Tibial nerve (tissue), 4 donors: ENCODE measurements at regions not wholly inside any gene's neighbourhood (a gene's known extent, or its start where the extent isn't known, plus 50 kb on each side); places are given as distances from the start of the nearest gene placed in this dataset.

Experiments
- DNase-seq, 2 donors: peaks; one replicate each; pipeline ENCODE4 v3.0.0-alpha.2; 2019; ENCODE audit warnings: low spot score in 2 of 2
- H3K27ac ChIP-seq, 4 donors: fragments of 200-600 bp; sonication (generic) in 3 of 4; one replicate each; pipeline ENCODE4 v1.5.1; 2017 to 2019; ENCODE audit warnings: mild to moderate bottlenecking in 1 of 4
- H3K27me3 ChIP-seq, 2 donors: fragments of 200-600 bp; sonication (generic) in 1 of 2; one replicate each; pipeline versions ENCODE4 v1.5.1 to v1.6.0; 2017 to 2019
- H3K36me3 ChIP-seq, 3 donors: fragments of 200-600 bp; sonication (generic); one replicate each; pipeline ENCODE4 v1.5.1; 2018 to 2019
- H3K4me1 ChIP-seq, 4 donors: fragments of 200-600 bp; sonication (generic) in 3 of 4; one replicate each; pipeline ENCODE4 v1.5.1; 2017 to 2019
- H3K4me3 ChIP-seq, 4 donors: fragments of 200-600 bp; sonication (generic) in 3 of 4; one replicate each; pipeline ENCODE4 v1.5.1; 2017 to 2019; ENCODE audit warnings: mild to moderate bottlenecking in 1 of 4, moderate library complexity in 1 of 4
- H3K9me3 ChIP-seq, 4 donors: fragments of 200-600 bp; sonication (generic) in 3 of 4; one replicate each; pipeline ENCODE4 v1.5.1; 2017 to 2019
- EP300 ChIP-seq, 2 donors: sonication (generic); formaldehyde crosslinking; IDR thresholded peaks; one replicate each; pipeline ENCODE4 v1.6.1; 2017; ENCODE audit warnings: antibody characterized with exemption in 2 of 2, mild to moderate bottlenecking in 1 of 2
- POLR2A ChIP-seq, 2 donors: fragments of 450-650 bp; IDR thresholded peaks; one replicate each; pipeline ENCODE4 v1.6.1; 2017; ENCODE audit warnings: antibody characterized with exemption in 2 of 2, mild to moderate bottlenecking in 2 of 2, moderate library complexity in 2 of 2
- WGBS, 2 donors: methylation state at CpG; one replicate each; pipeline ENCODE4 v1.1.5; 2018; 5-methylcytosine and 5-hydroxymethylcytosine counted together
- TF ChIP-seq, protein P1 (sequence below), 5 experiments: fragments of 200-600 bp in 3 of 5; fragments of 450-650 bp in 2 of 5; sonication (generic) in 3 of 5; IDR thresholded peaks; one replicate each; pipeline ENCODE4 v1.5.1; 2016 to 2019; ENCODE audit warnings: antibody characterized with exemption in 5 of 5, mild to moderate bottlenecking in 3 of 5, moderate library complexity in 2 of 5

DNA sequence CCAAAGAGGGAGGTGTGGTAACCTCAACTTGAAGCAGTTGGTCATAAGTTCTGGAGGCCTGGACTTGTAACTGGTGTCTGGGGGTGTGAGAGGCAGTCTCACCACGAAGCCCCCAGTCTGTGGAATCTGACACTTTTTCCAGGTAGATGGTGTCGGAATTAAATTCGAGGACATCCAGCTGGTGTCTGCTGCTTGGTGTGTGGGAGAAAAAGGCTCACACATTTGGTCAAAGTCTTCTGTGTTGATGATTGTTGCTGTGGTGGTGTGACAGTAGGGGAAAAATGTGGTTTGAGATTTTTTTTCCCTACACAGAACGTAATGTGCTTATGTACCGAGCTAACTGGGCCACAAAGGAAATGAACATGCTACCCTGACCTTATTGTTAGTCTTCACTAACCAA, 251.9 kb downstream of the MAT2B start:
- Histone ChIP-seq H3K36me3 (no peaks in the 10 kb centered on the region), H3K27me3 (no peaks in the 10 kb centered on the region), H3K4me3 (no peak overlapping the region)

GRCh38 chr5:163758283-163758711, 252.9 kb downstream of the MAT2B start:
- no peaks in the 10 kb centered on the region for H3K9me3 ChIP-seq
- TF ChIP-seq, protein P1, sequence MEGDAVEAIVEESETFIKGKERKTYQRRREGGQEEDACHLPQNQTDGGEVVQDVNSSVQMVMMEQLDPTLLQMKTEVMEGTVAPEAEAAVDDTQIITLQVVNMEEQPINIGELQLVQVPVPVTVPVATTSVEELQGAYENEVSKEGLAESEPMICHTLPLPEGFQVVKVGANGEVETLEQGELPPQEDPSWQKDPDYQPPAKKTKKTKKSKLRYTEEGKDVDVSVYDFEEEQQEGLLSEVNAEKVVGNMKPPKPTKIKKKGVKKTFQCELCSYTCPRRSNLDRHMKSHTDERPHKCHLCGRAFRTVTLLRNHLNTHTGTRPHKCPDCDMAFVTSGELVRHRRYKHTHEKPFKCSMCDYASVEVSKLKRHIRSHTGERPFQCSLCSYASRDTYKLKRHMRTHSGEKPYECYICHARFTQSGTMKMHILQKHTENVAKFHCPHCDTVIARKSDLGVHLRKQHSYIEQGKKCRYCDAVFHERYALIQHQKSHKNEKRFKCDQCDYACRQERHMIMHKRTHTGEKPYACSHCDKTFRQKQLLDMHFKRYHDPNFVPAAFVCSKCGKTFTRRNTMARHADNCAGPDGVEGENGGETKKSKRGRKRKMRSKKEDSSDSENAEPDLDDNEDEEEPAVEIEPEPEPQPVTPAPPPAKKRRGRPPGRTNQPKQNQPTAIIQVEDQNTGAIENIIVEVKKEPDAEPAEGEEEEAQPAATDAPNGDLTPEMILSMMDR (IDR thresholded peaks at IDR 0.05) = no peak
- TF ChIP-seq POLR2A (IDR thresholded peaks at IDR 0.05) (no peak), EP300 (IDR thresholded peaks at IDR 0.05) (no peak)
- H3K36me3 ChIP-seq = no peaks in the 10 kb centered on the region
- no peak overlapping the region for H3K27ac ChIP-seq
- no peak for DNase-seq
- H3K27me3 ChIP-seq = no peaks in the 10 kb centered on the region
- H3K4me1 ChIP-seq = no peaks in the 10 kb centered on the region
- WGBS, 2 donors = 35 to 41% methylated on average over 2 of the region's 2 CpGs
- no peak overlapping the region for H3K4me3 ChIP-seq

More for the DNA sequence above, 251.9 kb downstream of the MAT2B start:
- Histone ChIP-seq H3K4me1 (no peaks in the 10 kb centered on the region), H3K9me3 (no peaks in the 10 kb centered on the region), H3K27ac (no peak overlapping the region)
- DNase-seq = no peak
- 75 to 76% methylated on average over 5 of the region's 5 CpGs for WGBS, 2 donors
- TF ChIP-seq EP300 (IDR thresholded peaks at IDR 0.05) = no peak
- TF ChIP-seq, protein P1 (IDR thresholded peaks at IDR 0.05) = no peak

DNA sequence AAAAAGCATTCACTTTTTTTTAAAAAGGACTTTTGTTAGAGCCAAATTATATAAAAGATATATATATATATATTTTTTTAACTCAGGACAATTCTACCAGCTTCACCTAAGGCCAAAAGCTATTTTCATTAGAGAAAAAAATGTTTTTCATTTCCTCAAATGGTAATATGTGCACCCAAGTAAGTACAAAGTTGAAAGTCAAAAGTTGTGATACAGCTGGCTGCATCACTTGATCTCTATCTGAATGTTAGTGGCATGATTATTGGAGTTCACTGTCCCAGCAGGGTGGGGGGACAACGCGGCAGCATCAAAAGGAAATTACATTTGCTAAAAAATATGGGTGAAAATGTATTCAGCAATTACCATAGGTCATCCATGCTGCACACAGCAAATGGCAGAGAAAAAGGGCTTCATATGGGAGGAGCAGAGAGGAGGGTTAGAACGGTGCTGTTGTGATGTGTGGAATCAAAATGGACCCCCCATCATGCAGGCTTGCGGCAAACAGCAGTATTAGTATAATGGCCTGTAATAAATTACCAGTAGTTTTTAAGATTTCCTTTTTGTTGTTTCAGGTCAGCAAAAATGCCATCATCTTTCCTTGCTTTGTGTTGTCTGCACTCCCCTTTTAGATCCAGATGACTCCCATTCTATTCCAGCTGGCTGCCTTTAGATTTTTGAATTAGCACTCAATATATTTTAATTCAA, 253.7 kb downstream of the MAT2B start:
- H3K27me3 ChIP-seq = no peaks in the 10 kb centered on the region
- H3K27ac ChIP-seq = no peak overlapping the region
- H3K9me3 ChIP-seq = no peaks in the 10 kb centered on the region
- 53 to 61% methylated on average over 4 of the region's 4 CpGs for WGBS, 2 donors
- H3K36me3 ChIP-seq = no peaks in the 10 kb centered on the region
- no peak for DNase-seq
- H3K4me3 ChIP-seq = no peak overlapping the region
- no peaks in the 10 kb centered on the region for H3K4me1 ChIP-seq
- TF ChIP-seq EP300 (IDR thresholded peaks at IDR 0.05) (no peak), POLR2A (IDR thresholded peaks at IDR 0.05) (no peak)
- TF ChIP-seq, protein P1 (IDR thresholded peaks at IDR 0.05) = no peak

DNA sequence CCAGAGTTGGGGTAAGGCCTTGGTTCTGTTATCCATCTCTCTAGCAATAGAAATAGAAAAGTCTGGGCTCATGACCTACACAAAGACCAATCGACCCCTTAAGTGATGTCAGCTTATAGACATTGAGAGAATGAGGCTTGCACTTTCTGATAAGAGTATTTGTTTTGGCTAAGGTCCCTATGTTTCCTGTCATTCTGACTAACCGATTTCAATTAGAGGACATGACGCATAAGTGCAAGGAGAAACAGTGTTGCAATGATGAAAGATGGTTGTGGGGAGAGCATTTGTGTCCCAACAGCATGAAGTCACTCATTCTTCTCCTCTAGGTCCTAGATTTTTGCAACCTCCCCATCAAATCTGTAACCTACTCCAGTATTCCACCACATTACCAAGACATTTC, 255.1 kb downstream of the MAT2B start:
- H3K27ac ChIP-seq = no peak overlapping the region
- H3K27me3 ChIP-seq = no peaks in the 10 kb centered on the region
- TF ChIP-seq EP300 (IDR thresholded peaks at IDR 0.05) = peak in 1 of 2 donors; percentile 46
- TF ChIP-seq POLR2A (IDR thresholded peaks at IDR 0.05) = no peak
- DNase-seq = no peak
- 34 to 36% methylated on average over 3 of the region's 3 CpGs for WGBS, 2 donors
- no peaks in the 10 kb centered on the region for H3K4me1 ChIP-seq
- no peaks in the 10 kb centered on the region for H3K9me3 ChIP-seq
- H3K4me3 ChIP-seq = no peak overlapping the region
- H3K36me3 ChIP-seq = no peaks in the 10 kb centered on the region

DNA sequence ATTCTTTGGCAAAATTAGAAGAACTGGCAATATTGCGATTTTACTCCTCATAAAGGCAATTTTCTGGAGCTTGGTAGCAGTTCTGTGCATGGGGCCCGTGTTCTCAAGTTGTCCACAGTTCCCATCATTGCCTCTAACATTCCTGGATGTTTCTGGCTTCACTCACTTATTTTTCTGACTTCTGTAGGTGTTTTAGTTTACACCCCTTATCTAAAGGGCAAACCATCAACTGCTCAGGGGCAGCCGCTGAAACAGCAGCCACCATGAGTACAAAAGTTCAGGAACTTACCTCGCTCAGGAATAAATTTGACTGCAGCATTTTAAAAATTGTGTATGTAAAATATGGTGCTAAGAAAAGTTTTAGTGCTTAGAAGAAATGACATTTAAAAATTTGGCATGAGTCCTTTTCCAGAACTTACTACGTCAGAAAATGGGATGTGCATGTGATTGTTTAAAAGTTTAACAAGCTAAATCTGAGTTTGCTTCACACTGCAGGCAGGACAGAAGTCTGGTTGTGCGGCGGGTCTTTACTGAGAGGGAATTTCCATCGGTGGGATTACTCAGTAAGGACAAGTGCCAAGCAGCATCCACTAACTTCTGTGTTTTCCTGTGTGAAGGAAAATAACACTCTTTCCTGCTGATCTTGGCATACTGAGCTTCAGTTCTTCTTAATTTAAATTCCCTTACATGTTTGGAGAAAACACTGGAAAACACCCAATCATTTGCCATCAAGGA, 261.7 kb downstream of the MAT2B start:
- WGBS, 2 donors = 66 to 69% methylated on average over 8 of the region's 8 CpGs
- Histone ChIP-seq H3K9me3 (no peaks in the 10 kb centered on the region), H3K36me3 (no peaks in the 10 kb centered on the region), H3K4me3 (no peak overlapping the region), H3K27ac (no peak overlapping the region), H3K27me3 (no peaks in the 10 kb centered on the region), H3K4me1 (no peaks in the 10 kb centered on the region)
- TF ChIP-seq POLR2A (IDR thresholded peaks at IDR 0.05) = no peak
- TF ChIP-seq, protein P1 (IDR thresholded peaks at IDR 0.05) = no peak
- TF ChIP-seq EP300 (IDR thresholded peaks at IDR 0.05) = no peak
- no peak for DNase-seq
